ENCODE measurements at regions not wholly inside any gene's neighbourhood (a gene's known extent, or its start where the extent isn't known, plus 50 kb on each side); places are given as distances from the start of the nearest gene placed in this dataset.

- Histone ChIP-seq H3K27me3 (replicated peaks in 1 of 2; ENCODE audit: control insufficient read depth in 2 of 2, insufficient read depth in 2 of 2, low read length in 1 of 2) (no peaks in the 10 kb centered on the region), H3K27ac (ENCODE audit: control insufficient read depth, insufficient read depth) (no peak overlapping the region), H4K20me1 (ENCODE audit: control insufficient read depth, insufficient read depth) (no peaks in the 10 kb centered on the region), H3K9ac (ENCODE audit: control insufficient read depth, insufficient read depth, low read length) (no peak overlapping the region), H3K4me1 (ENCODE audit: control insufficient read depth, insufficient read depth, low read length) (no peaks in the 10 kb centered on the region), H2AFZ (ENCODE audit: control insufficient read depth, low read depth, low read length) (no peak overlapping the region), H3K36me3 (ENCODE audit: control insufficient read depth in 2 of 2, insufficient read depth in 2 of 2, low read length in 1 of 2) (no peaks in the 10 kb centered on the region), H3K9me3 (replicated peaks; ENCODE audit: control insufficient read depth, insufficient read depth, low read length) (no peaks in the 10 kb centered on the region), H3K4me2 (ENCODE audit: control insufficient read depth, insufficient read depth) (no peak overlapping the region), H3K4me3 (no peak overlapping the region), H3K79me2 (ENCODE audit: control insufficient read depth, insufficient read depth, low read length) (no peaks in the 10 kb centered on the region)
- ChIA-PET POLR2A (no interaction called here), SMC1A (ENCODE audit: uncharacterized antibody, unreplicated experiment) (no interaction called here), CTCF (no interaction called here), RAD21 (ENCODE audit: unreplicated experiment) (no interaction called here)
- DNase-seq (ENCODE audit: low read depth, low spot score) (no peak), FAIRE-seq (no peak), ATAC-seq (no peak)
- 33% methylated on average over 1 of the region's 1 CpG for WGBS (ENCODE audit: insufficient coverage, insufficient replicate concordance, low lambda C conversion rate, missing lambda C conversion rate)
- BruUV-seq (replicated peaks) = no TSS peak
- intact Hi-C loops (cut with micrococcal nuclease; ENCODE audit: unreplicated experiment) = no loop called here
- in situ Hi-C loops (cut with MboI) = no loop called here
- TF ChIP-seq WRNIP1 (IDR thresholded peaks at IDR 0.05; ENCODE audit: borderline replicate concordance, low read depth, low read length) = no peak
- TF ChIP-seq IKZF1 (conservative IDR thresholded peaks at IDR 0.05) = no peak
- no peak for TF ChIP-seq ZNF687 (IDR thresholded peaks at IDR 0.05)
- TF ChIP-seq FOXM1 (IDR thresholded peaks at IDR 0.05; ENCODE audit: low read depth, low read length) = no peak
- TF ChIP-seq HDAC6 (IDR thresholded peaks at IDR 0.05; ENCODE audit: unreplicated experiment) = no peak
- TF ChIP-seq EED (IDR thresholded peaks at IDR 0.05; ENCODE audit: low read depth) = no peak
- TF ChIP-seq ZBTB4 (CRISPR knock-in tag; IDR thresholded peaks at IDR 0.05) = no peak
- no peak for TF ChIP-seq EP300 (IDR thresholded peaks at IDR 0.05; ENCODE audit: borderline replicate concordance in 1 of 2, control insufficient read depth in 1 of 2, low read depth in 2 of 2, low read length in 2 of 2)
- TF ChIP-seq MYC (IDR thresholded peaks at IDR 0.05; ENCODE audit: insufficient read depth, insufficient read length, insufficient replicate concordance, low read length, severe bottlenecking) = no peak
- TF ChIP-seq PML (IDR thresholded peaks at IDR 0.05; ENCODE audit: low read length) = no peak
- TF ChIP-seq ZNF622 (IDR thresholded peaks at IDR 0.05) = no peak
- TF ChIP-seq MEF2B (IDR thresholded peaks at IDR 0.05; ENCODE audit: partially characterized antibody, poor library complexity, severe bottlenecking) = no peak
- no peak for TF ChIP-seq ZBTB11 (CRISPR knock-in tag; IDR thresholded peaks at IDR 0.05)
These were observed 474.4 kb downstream of the SH2D1A start for GRCh38 chrX:124820738-124821137.
